Duodenal mucosa (tissue), 2 donors: ENCODE measurements at regions not wholly inside any gene's neighbourhood (a gene's known extent, or its start where the extent isn't known, plus 50 kb on each side); places are given as distances from the start of the nearest gene placed in this dataset.

Source experiments
- H3K27ac ChIP-seq: one replicate; pipeline ENCODE4 v1.7.0; 2013; ENCODE audit warnings: low read depth, low read length
- H3K27me3 ChIP-seq, 2 donors: one replicate each; pipeline ENCODE4 v1.7.0; 2013; ENCODE audit warnings: low read length in 2 of 2, control low read depth in 1 of 2; ENCODE audit not compliant: insufficient read depth in 2 of 2, control insufficient read depth in 1 of 2
- H3K36me3 ChIP-seq, 2 donors: one replicate each; pipeline ENCODE4 v1.7.0; 2013; ENCODE audit warnings: low read length in 2 of 2, control low read depth in 1 of 2; ENCODE audit not compliant: insufficient read depth in 2 of 2, control insufficient read depth in 1 of 2
- H3K4me1 ChIP-seq, 2 donors: one replicate each; pipeline ENCODE4 v1.7.0; 2013; ENCODE audit warnings: low read length in 2 of 2, control low read depth in 1 of 2; ENCODE audit not compliant: insufficient read depth in 2 of 2, control insufficient read depth in 1 of 2
- H3K4me3 ChIP-seq, 2 donors: one replicate each; pipeline ENCODE4 v1.7.0; 2013; ENCODE audit warnings: low read length in 2 of 2, low read depth in 1 of 2
- H3K9ac ChIP-seq, 2 donors: one replicate each; pipeline ENCODE4 v1.7.0; 2013; ENCODE audit warnings: low read length in 2 of 2, low read depth in 1 of 2
- H3K9me3 ChIP-seq, 2 donors: one replicate each; pipeline ENCODE4 v1.7.0; 2013; ENCODE audit warnings: low read length in 2 of 2, control low read depth in 1 of 2; ENCODE audit not compliant: control insufficient read depth in 1 of 2

GRCh38 chr2:126973745-126974144 lies 75.1 kb downstream of the TEX51 start:
- Histone ChIP-seq H3K4me3 (no peak overlapping the region), H3K9me3 (no peaks in the 10 kb centered on the region), H3K9ac (no peak overlapping the region), H3K27me3 (peaks cover 7% of the 10 kb centered on the region in 2 donors), H3K27ac (no peak overlapping the region), H3K36me3 (no peaks in the 10 kb centered on the region), H3K4me1 (peaks cover 3 to 4% of the 10 kb centered on the region in 2 donors)

GRCh38 chr2:126975671-126976655 lies 77.3 kb downstream of the TEX51 start:
- Histone ChIP-seq H3K27me3 (no peaks in the 10 kb centered on the region), H3K9ac (no peak overlapping the region), H3K9me3 (no peaks in the 10 kb centered on the region), H3K4me3 (no peak overlapping the region), H3K36me3 (no peaks in the 10 kb centered on the region), H3K27ac (no peak overlapping the region), H3K4me1 (peaks cover 3 to 4% of the 10 kb centered on the region in 2 donors)

GRCh38 chr2:126976721-126977328 lies 78.1 kb downstream of the TEX51 start:
- peaks cover 3 to 4% of the 10 kb centered on the region in 2 donors for H3K4me1 ChIP-seq
- H3K36me3 ChIP-seq = no peaks in the 10 kb centered on the region
- H3K9me3 ChIP-seq = no peaks in the 10 kb centered on the region
- H3K9ac ChIP-seq = no peak overlapping the region
- no peak overlapping the region for H3K4me3 ChIP-seq
- H3K27me3 ChIP-seq = no peaks in the 10 kb centered on the region
- H3K27ac ChIP-seq = no peak overlapping the region

GRCh38 chr2:126978333-126978732 lies 79.6 kb downstream of the TEX51 start:
- no peak overlapping the region for H3K9ac ChIP-seq
- H3K27me3 ChIP-seq = no peaks in the 10 kb centered on the region
- H3K27ac ChIP-seq = no peak overlapping the region
- H3K9me3 ChIP-seq = no peaks in the 10 kb centered on the region
- H3K4me1 ChIP-seq = no peaks in the 10 kb centered on the region
- H3K36me3 ChIP-seq = no peaks in the 10 kb centered on the region
- H3K4me3 ChIP-seq = no peak overlapping the region

GRCh38 chr2:126979039-126980003 lies 80.6 kb downstream of the TEX51 start:
- no peaks in the 10 kb centered on the region for H3K4me1 ChIP-seq
- no peaks in the 10 kb centered on the region for H3K36me3 ChIP-seq
- H3K4me3 ChIP-seq = no peak overlapping the region
- H3K9me3 ChIP-seq = no peaks in the 10 kb centered on the region
- no peak overlapping the region for H3K27ac ChIP-seq
- no peaks in the 10 kb centered on the region for H3K27me3 ChIP-seq
- H3K9ac ChIP-seq = no peak overlapping the region

- H3K9ac ChIP-seq = no peak overlapping the region
- no peaks in the 10 kb centered on the region for H3K4me1 ChIP-seq
- H3K4me3 ChIP-seq = no peak overlapping the region
These were observed 82.8 kb downstream of the TEX51 start for GRCh38 chr2:126981476-126981875.

GRCh38 chr2:126982935-126983334 lies 84.2 kb downstream of the TEX51 start:
- no peak overlapping the region for H3K4me3 ChIP-seq
- no peak overlapping the region for H3K27ac ChIP-seq
- H3K9ac ChIP-seq = no peak overlapping the region
- no peaks in the 10 kb centered on the region for H3K4me1 ChIP-seq
- no peaks in the 10 kb centered on the region for H3K36me3 ChIP-seq
- H3K27me3 ChIP-seq = no peaks in the 10 kb centered on the region
- no peaks in the 10 kb centered on the region for H3K9me3 ChIP-seq

More at GRCh38 chr2:126981476-126981875, 82.8 kb downstream of the TEX51 start:
- Histone ChIP-seq H3K9me3 (no peaks in the 10 kb centered on the region), H3K36me3 (no peaks in the 10 kb centered on the region), H3K27me3 (no peaks in the 10 kb centered on the region), H3K27ac (no peak overlapping the region)

- Histone ChIP-seq H3K9ac (no peak overlapping the region), H3K4me1 (no peaks in the 10 kb centered on the region)
These were observed 88.0 kb downstream of the TEX51 start for GRCh38 chr2:126986631-126987187.

GRCh38 chr2:126988482-126988881 lies 89.8 kb downstream of the TEX51 start:
- H3K4me1 ChIP-seq = no peaks in the 10 kb centered on the region
- H3K36me3 ChIP-seq = no peaks in the 10 kb centered on the region
- no peak overlapping the region for H3K4me3 ChIP-seq
- H3K27me3 ChIP-seq = no peaks in the 10 kb centered on the region
- H3K9ac ChIP-seq = no peak overlapping the region
- H3K27ac ChIP-seq = no peak overlapping the region
- H3K9me3 ChIP-seq = no peaks in the 10 kb centered on the region

More at GRCh38 chr2:126986631-126987187, 88.0 kb downstream of the TEX51 start:
- Histone ChIP-seq H3K9me3 (no peaks in the 10 kb centered on the region), H3K4me3 (no peak overlapping the region), H3K27me3 (no peaks in the 10 kb centered on the region), H3K36me3 (no peaks in the 10 kb centered on the region), H3K27ac (no peak overlapping the region)
